ENCODE measurements at regions not wholly inside any gene's neighbourhood (a gene's known extent, or its start where the extent isn't known, plus 50 kb on each side); places are given as distances from the start of the nearest gene placed in this dataset.

DNA sequence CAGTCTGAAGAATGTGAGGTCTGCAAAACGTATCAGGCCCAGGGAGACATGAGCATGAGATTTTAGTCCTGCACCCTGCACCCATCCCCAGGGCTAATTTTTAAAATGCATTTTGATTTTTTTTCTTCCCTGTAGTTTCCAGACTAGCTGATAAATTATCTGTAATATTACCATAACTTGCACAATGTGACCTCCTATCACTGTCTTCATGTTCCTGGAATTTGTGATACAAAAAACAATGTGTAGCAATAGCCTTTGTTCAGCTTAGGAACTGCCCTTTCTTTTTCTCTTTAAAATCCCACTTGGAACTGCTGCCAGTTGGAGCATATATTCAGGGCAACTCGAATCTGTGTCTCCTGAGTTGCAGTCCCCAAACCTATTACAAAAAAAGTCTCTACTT lies 222.8 kb upstream of the HS6ST1 start:
- CTCF ChIA-PET = no interaction called here
- no peak overlapping the region for H3K4me3 ChIP-seq (ENCODE audit: low read depth, low read length, poor library complexity, severe bottlenecking)
- H3K4me1 ChIP-seq (ENCODE audit: insufficient read depth, low read length, poor library complexity, severe bottlenecking) = no peaks in the 10 kb centered on the region
- no peak for DNase-seq (ENCODE audit: low spot score)
- no peaks in the 10 kb centered on the region for H3K27me3 ChIP-seq (replicated peaks; ENCODE audit: insufficient read depth, low read depth, low read length, poor library complexity)
- no peak overlapping the region for H3K27ac ChIP-seq (ENCODE audit: low read depth, low read length, poor library complexity, severe bottlenecking)
- no TSS peak for BruUV-seq (replicated peaks)
- no peaks in the 10 kb centered on the region for H3K36me3 ChIP-seq (ENCODE audit: insufficient read depth, low read length, poor library complexity, severe bottlenecking)
- intact Hi-C loops (cut with micrococcal nuclease; ENCODE audit: unreplicated experiment) = no loop called here
- no peaks in the 10 kb centered on the region for H3K9me3 ChIP-seq (ENCODE audit: low read depth, low read length, poor library complexity, severe bottlenecking)
- POLR2A ChIA-PET (ENCODE audit: low non-redundant PET) = no interaction called here
- TF ChIP-seq, protein P1, sequence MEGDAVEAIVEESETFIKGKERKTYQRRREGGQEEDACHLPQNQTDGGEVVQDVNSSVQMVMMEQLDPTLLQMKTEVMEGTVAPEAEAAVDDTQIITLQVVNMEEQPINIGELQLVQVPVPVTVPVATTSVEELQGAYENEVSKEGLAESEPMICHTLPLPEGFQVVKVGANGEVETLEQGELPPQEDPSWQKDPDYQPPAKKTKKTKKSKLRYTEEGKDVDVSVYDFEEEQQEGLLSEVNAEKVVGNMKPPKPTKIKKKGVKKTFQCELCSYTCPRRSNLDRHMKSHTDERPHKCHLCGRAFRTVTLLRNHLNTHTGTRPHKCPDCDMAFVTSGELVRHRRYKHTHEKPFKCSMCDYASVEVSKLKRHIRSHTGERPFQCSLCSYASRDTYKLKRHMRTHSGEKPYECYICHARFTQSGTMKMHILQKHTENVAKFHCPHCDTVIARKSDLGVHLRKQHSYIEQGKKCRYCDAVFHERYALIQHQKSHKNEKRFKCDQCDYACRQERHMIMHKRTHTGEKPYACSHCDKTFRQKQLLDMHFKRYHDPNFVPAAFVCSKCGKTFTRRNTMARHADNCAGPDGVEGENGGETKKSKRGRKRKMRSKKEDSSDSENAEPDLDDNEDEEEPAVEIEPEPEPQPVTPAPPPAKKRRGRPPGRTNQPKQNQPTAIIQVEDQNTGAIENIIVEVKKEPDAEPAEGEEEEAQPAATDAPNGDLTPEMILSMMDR (conservative IDR thresholded peaks at IDR 0.05; ENCODE audit: low read depth, low read length) = no peak
- no peak for TF ChIP-seq EZH2 (IDR thresholded peaks at IDR 0.05; ENCODE audit: borderline replicate concordance, low read depth, low read length, poor library complexity, severe bottlenecking)

DNA sequence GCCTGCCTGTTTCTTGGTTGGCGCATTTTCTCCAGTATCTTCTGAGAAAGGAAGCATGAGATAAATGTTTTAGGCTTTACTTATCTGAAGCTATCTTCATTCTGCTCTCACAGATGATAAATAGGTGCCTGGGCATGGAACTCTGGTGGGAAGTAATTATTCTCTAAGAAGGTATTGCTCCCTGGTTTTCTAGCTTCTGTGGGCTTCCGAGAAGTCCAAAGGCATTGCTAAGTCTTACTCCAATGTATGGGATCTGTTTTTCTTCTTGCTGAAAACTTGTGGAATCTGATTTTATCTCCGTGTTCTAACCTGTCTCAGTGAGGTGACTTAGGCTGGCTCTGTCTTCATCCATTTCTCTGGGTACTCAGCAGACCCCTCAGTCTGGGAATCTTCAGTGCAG lies 224.4 kb upstream of the HS6ST1 start:
- POLR2A ChIA-PET (ENCODE audit: low non-redundant PET) = no interaction called here

DNA sequence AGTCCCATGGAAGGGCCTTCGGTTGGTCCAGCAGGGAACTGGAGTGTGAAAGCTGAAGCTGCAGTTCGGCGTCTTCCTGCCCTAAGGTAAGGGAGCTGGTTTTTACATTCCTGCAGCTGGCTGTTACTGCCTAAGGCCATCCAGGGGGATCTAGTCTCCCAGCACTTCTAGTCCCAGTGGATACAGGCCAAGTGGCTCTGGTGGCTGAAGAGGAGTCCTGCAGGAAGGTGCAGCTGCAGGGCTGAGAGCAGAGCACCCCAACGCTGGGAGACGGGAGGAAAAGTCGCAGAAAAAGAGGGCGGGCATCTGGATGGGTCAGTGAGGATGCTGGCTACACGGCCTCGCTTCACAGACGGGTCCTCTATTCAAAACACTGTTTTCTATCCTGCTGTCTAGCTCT lies 225.0 kb upstream of the HS6ST1 start:
- no peak overlapping the region for H3K4me3 ChIP-seq (ENCODE audit: low read depth, low read length, poor library complexity, severe bottlenecking)
- ChIA-PET CTCF (no interaction called here), POLR2A (ENCODE audit: low non-redundant PET) (no interaction called here)
- BruUV-seq (replicated peaks) = no TSS peak
- H3K36me3 ChIP-seq (ENCODE audit: insufficient read depth, low read length, poor library complexity, severe bottlenecking) = no peaks in the 10 kb centered on the region
- no peaks in the 10 kb centered on the region for H3K9me3 ChIP-seq (ENCODE audit: low read depth, low read length, poor library complexity, severe bottlenecking)
- H3K27ac ChIP-seq (ENCODE audit: low read depth, low read length, poor library complexity, severe bottlenecking) = no peak overlapping the region
- H3K27me3 ChIP-seq (replicated peaks; ENCODE audit: insufficient read depth, low read depth, low read length, poor library complexity) = no peaks in the 10 kb centered on the region
- no peak for TF ChIP-seq EZH2 (IDR thresholded peaks at IDR 0.05; ENCODE audit: borderline replicate concordance, low read depth, low read length, poor library complexity, severe bottlenecking)
- TF ChIP-seq, protein P1 (conservative IDR thresholded peaks at IDR 0.05; ENCODE audit: low read depth, low read length) = no peak
- DNase-seq (ENCODE audit: low spot score) = no peak
- intact Hi-C loops (cut with micrococcal nuclease; ENCODE audit: unreplicated experiment) = no loop called here
- H3K4me1 ChIP-seq (ENCODE audit: insufficient read depth, low read length, poor library complexity, severe bottlenecking) = no peaks in the 10 kb centered on the region

More for the DNA sequence above, 224.4 kb upstream of the HS6ST1 start:
- intact Hi-C loops (cut with micrococcal nuclease; ENCODE audit: unreplicated experiment) = no loop called here
- H3K27me3 ChIP-seq (replicated peaks; ENCODE audit: insufficient read depth, low read depth, low read length, poor library complexity) = no peaks in the 10 kb centered on the region
- no peaks in the 10 kb centered on the region for H3K9me3 ChIP-seq (ENCODE audit: low read depth, low read length, poor library complexity, severe bottlenecking)
- no TSS peak for BruUV-seq (replicated peaks)
- CTCF ChIA-PET = no interaction called here
- TF ChIP-seq, protein P1 (conservative IDR thresholded peaks at IDR 0.05; ENCODE audit: low read depth, low read length) = no peak
- no peak for TF ChIP-seq EZH2 (IDR thresholded peaks at IDR 0.05; ENCODE audit: borderline replicate concordance, low read depth, low read length, poor library complexity, severe bottlenecking)
- no peaks in the 10 kb centered on the region for H3K36me3 ChIP-seq (ENCODE audit: insufficient read depth, low read length, poor library complexity, severe bottlenecking)
- no peak overlapping the region for H3K4me3 ChIP-seq (ENCODE audit: low read depth, low read length, poor library complexity, severe bottlenecking)
- DNase-seq (ENCODE audit: low spot score) = no peak
- H3K27ac ChIP-seq (ENCODE audit: low read depth, low read length, poor library complexity, severe bottlenecking) = no peak overlapping the region
- H3K4me1 ChIP-seq (ENCODE audit: insufficient read depth, low read length, poor library complexity, severe bottlenecking) = no peaks in the 10 kb centered on the region

All from A673 (cell line).